Ovary (tissue), 7 donors: ENCODE measurements at regions not wholly inside any gene's neighbourhood (a gene's known extent, or its start where the extent isn't known, plus 50 kb on each side); places are given as distances from the start of the nearest gene placed in this dataset.

Experiments
- DNase-seq, 5 donors: peaks; one replicate each; pipeline ENCODE4 v3.0.0-alpha.2; 2019 to 2020
- H3K27ac ChIP-seq, 2 donors: fragments of 200-600 bp; one replicate each; pipeline versions ENCODE4 v1.5.1 to v1.8.0; 2019 to 2022
- H3K27me3 ChIP-seq: fragments of 200-600 bp; one replicate; pipeline ENCODE4 v1.8.0; 2022
- H3K36me3 ChIP-seq: fragments of 200-600 bp; sonication (generic); one replicate; pipeline ENCODE4 v1.5.1; 2019
- H3K4me1 ChIP-seq: one replicate; pipeline ENCODE4 v1.8.1; 2013; ENCODE audit warnings: mild to moderate bottlenecking, moderate library complexity; ENCODE audit not compliant: insufficient read depth
- H3K4me3 ChIP-seq: fragments of 200-600 bp; sonication (generic); one replicate; pipeline ENCODE4 v1.5.1; 2017
- H3K9me3 ChIP-seq, 2 donors: fragments of 200-600 bp in 1 of 2; sonication (generic) in 1 of 2; one replicate each; pipeline versions ENCODE4 v1.5.1 to v1.8.1; 2013 to 2019; ENCODE audit warnings: mild to moderate bottlenecking in 1 of 2, moderate library complexity in 1 of 2
- EP300 ChIP-seq: sonication (generic); formaldehyde crosslinking; IDR thresholded peaks from one replicate; pipeline ENCODE4 v1.6.1; 2017; ENCODE audit warnings: antibody characterized with exemption
- POLR2A ChIP-seq: fragments of 450-650 bp; IDR thresholded peaks from one replicate; pipeline ENCODE4 v1.6.1; 2017; ENCODE audit warnings: antibody characterized with exemption, mild to moderate bottlenecking, moderate library complexity
- WGBS, 3 donors: extraction: QIAGEN DNeasy Blood & Tissue Kit in 1 of 3; methylation state at CpG; one replicate each; pipeline versions ENCODE4 v1.1.5 to v1.1.7; 2013 to 2017; 5-methylcytosine and 5-hydroxymethylcytosine counted together
- intact Hi-C, 4 donors: fragments of 100-400 bp; cut with DNase I; formaldehyde crosslinking; loops; one replicate each; pipeline versions ENCODE4 v1.11.0 to v1.15.1; 2022 to 2023
- TF ChIP-seq, protein P1 (sequence below), 3 donors: fragments of 450-650 bp in 2 of 3; fragments of 200-600 bp in 1 of 3; IDR thresholded peaks; one replicate each; pipeline versions ENCODE4 v1.5.1 to v1.8.0; 2016 to 2022; ENCODE audit warnings: antibody characterized with exemption in 3 of 3, mild to moderate bottlenecking in 1 of 3
- donor health status: DM: no; HTN: no; CAD: no; lungs with moderate emphysema.
- donor health status: DM: no; HTN: no; CAD: no.
- donor health status: Bipolar disorder and iron deficiency.
- donor health status: DM: no; HTN: no; CAD: no.
- donor health status: DM: yes; HTN: yes; CAD: no.

DNA sequence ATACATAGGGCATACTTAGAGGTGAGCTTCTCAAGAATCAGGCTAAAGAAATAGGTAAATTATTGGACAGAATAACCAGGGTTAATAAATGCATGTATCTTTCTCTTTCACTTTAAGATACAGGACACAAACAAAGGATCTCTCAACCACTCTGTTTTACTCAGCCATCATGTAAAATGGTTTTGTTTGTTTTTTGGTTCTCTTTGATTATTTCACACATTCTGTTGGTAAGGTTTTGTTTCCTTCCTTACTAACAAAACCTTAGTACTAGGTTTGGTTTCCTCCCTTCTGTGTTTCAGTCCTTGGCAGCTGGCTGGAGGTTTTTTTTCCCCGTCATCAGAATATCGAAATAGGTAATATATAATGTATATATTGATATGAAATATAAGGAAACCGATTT, 1506.8 kb upstream of the TMEFF2 start:
- Histone ChIP-seq H3K4me3 (no peak overlapping the region), H3K27me3 (no peaks in the 10 kb centered on the region), H3K27ac (no peak overlapping the region), H3K4me1 (no peaks in the 10 kb centered on the region), H3K36me3 (no peaks in the 10 kb centered on the region), H3K9me3 (no peaks in the 10 kb centered on the region)
- no peak for DNase-seq
- 90 to 91% (median 91%) methylated on average over 3 of the region's 3 CpGs for WGBS, 3 donors
- TF ChIP-seq, protein P1, sequence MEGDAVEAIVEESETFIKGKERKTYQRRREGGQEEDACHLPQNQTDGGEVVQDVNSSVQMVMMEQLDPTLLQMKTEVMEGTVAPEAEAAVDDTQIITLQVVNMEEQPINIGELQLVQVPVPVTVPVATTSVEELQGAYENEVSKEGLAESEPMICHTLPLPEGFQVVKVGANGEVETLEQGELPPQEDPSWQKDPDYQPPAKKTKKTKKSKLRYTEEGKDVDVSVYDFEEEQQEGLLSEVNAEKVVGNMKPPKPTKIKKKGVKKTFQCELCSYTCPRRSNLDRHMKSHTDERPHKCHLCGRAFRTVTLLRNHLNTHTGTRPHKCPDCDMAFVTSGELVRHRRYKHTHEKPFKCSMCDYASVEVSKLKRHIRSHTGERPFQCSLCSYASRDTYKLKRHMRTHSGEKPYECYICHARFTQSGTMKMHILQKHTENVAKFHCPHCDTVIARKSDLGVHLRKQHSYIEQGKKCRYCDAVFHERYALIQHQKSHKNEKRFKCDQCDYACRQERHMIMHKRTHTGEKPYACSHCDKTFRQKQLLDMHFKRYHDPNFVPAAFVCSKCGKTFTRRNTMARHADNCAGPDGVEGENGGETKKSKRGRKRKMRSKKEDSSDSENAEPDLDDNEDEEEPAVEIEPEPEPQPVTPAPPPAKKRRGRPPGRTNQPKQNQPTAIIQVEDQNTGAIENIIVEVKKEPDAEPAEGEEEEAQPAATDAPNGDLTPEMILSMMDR (IDR thresholded peaks at IDR 0.05) = no peak
- TF ChIP-seq EP300 (no peak), POLR2A (no peak)
- intact Hi-C loops = no loop called here

- Histone ChIP-seq H3K36me3 (no peaks in the 10 kb centered on the region), H3K4me3 (no peak overlapping the region), H3K4me1 (no peaks in the 10 kb centered on the region), H3K9me3 (no peaks in the 10 kb centered on the region), H3K27ac (no peak overlapping the region), H3K27me3 (no peaks in the 10 kb centered on the region)
- DNase-seq = no peak
- whole genome bisulfite sequencing, 3 donors = 8 to 33% (median 13%) methylated on average over 1 of the region's 1 CpG
- TF ChIP-seq, protein P1 (IDR thresholded peaks at IDR 0.05) = no peak
- no peak for TF ChIP-seq POLR2A
- no peak for TF ChIP-seq EP300
- intact Hi-C loops = loop anchor here in 1 of 4 donors (10.0 kb wide), 1 partner anchor 831 kb away; no protein-coding TSS in a partner anchor
Measured at GRCh38 chr2:193695367-193695766, 1500.6 kb upstream of the TMEFF2 start.

GRCh38 chr2:193693758-193694157, 1499.0 kb upstream of the TMEFF2 start:
- Histone ChIP-seq H3K27ac (no peak overlapping the region), H3K4me3 (no peak overlapping the region), H3K27me3 (no peaks in the 10 kb centered on the region), H3K4me1 (no peaks in the 10 kb centered on the region), H3K36me3 (no peaks in the 10 kb centered on the region), H3K9me3 (no peaks in the 10 kb centered on the region)
- WGBS, 3 donors = 71 to 77% (median 75%) methylated on average over 3 of the region's 3 CpGs
- DNase-seq = no peak
- TF ChIP-seq POLR2A = no peak
- no peak for TF ChIP-seq EP300
- TF ChIP-seq, protein P1 (IDR thresholded peaks at IDR 0.05) = no peak
- intact Hi-C loops = loop anchor here in 1 of 4 donors (10.0 kb wide), 1 partner anchor 829 kb away; no protein-coding TSS in a partner anchor

DNA sequence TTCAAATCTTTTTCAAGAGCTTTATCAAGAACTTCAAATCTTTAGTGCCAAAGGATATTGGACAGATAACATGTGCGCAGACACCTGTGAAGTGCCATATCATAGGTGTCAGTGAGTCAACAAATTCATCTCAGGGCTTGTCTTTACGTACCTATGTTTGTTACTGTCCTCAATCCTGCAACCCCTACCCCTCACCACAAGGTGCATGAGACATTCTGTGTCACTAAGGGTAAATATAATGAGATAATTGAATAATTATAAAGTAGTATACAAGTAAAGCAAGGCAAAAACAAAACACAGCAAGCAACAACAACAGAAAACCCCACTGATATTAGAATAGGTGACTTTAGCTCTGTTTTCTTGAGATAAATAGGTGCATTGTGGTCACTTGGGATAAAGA, 1495.8 kb upstream of the TMEFF2 start:
- intact Hi-C loops = loop anchor here in 1 of 4 donors (10.0 kb wide), 1 partner anchor 826 kb away; no protein-coding TSS in a partner anchor
- TF ChIP-seq, protein P1 (IDR thresholded peaks at IDR 0.05) = no peak
- TF ChIP-seq POLR2A = no peak
- H3K36me3 ChIP-seq = no peaks in the 10 kb centered on the region
- no peak overlapping the region for H3K4me3 ChIP-seq
- 87 to 95% (median 92%) methylated on average over 2 of the region's 2 CpGs for WGBS, 3 donors
- no peak for DNase-seq
- no peaks in the 10 kb centered on the region for H3K9me3 ChIP-seq
- no peaks in the 10 kb centered on the region for H3K4me1 ChIP-seq
- no peak overlapping the region for H3K27ac ChIP-seq
- H3K27me3 ChIP-seq = no peaks in the 10 kb centered on the region
